HG03135 (cell line): ENCODE measurements at regions not wholly inside any gene's neighbourhood (a gene's known extent, or its start where the extent isn't known, plus 50 kb on each side); places are given as distances from the start of the nearest gene placed in this dataset.
"Not testable (repeated sequence)": the region's sequence is repeated elsewhere in the genome, so short reads cannot be mapped to it uniquely, and the experiment has no call there.

Experiments
- ATAC-seq: cut with Tn5 transposase; IDR thresholded peaks from one replicate; pipeline ENCODE4 v1.9.1; 2021; ENCODE audit warnings: mild to moderate bottlenecking, moderate library complexity; ENCODE audit not compliant: unreplicated experiment

DNA sequence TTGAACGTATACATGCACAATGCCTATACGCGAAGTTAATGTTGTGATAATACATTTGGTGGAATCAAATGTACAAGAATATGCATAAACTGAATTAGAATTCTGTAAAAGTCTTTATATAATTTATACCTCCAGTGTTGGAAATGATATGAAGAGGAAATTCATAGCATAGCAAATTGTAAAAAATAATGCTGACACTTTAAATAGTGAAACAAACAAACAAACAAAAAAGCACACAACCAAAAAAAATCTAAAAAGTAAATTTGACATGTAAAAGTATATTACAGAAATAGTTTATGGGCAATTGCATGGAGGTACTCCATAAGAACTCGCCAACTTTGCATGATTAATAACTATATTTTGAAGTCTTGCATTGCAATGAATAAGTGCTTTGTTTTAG lies 780.9 kb downstream of the TBC1D32 start:
- ATAC-seq = no peak

DNA sequence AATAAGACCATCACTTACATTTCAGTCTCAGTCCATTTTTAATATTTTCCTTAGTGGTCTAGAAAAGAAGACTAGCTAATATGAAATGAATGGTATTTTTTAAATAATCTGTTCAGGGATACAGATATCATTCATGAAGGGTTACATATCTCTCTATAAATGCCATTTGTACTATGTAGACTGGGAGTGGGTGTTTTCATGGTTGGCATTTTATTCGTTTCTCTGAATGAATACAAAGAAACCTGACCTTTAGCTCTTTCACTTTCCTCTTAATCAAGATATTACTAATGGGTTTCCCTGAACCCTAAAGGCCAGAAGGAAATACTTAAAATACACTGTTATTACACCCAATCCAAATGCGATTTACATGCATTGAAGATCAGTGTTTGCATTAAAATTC lies 788.9 kb downstream of the TBC1D32 start:
- no peak for ATAC-seq

DNA sequence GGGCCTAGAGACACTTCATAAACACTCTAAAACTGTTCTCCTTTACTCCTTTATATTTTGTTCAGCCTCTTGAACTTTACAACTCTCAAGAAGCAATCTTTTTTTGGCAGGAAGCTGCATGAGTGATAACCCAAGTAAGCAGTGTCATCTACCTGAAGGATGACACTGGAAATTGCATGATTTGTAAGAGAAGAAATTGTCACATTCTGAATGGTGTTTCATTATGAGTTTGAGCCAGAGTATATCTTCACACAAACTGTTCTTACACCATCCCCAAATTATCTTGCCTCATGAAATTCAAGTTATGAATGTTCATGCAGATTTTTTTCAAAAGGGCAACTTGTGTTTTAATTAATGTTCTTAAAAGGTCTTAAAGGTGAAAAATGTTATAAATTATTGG lies 799.3 kb downstream of the TBC1D32 start:
- no peak for ATAC-seq

DNA sequence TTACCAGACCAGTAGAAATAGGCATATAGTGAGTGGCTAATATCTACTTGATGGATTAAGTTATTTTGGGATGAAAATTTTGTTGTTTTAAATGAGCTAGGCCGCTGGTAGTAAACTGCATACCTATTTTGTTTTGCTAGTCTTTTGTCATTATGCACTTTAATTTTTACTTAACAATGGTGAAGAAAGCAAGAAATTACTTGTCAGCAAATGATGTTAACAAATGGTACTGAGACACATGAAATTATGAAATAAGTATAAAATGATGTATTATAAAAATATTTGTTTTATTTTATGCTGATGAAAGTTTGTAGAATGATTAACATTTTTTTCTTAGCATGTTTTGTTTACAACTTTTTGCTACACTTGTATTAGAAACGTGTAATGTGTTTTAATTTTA lies 807.7 kb downstream of the TBC1D32 start:
- no peak for ATAC-seq

DNA sequence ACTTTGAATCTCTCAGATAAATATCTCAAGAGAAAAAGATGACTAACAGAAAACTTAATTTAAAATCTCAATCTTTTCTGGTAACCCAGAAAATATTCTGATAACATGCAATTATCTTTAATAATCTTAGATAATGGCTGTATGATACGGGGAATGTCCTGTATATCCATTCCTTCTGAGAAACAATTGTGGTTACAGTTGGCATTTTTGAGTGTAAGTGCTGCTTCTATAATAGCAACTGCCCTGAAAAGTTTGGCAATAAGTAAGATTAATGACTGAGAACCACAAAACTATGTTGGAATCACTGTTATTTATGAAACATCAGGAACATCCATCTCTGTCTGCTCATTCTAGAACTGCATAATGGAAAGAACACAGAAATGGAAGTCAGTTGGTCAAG lies 819.7 kb downstream of the TBC1D32 start:
- ATAC-seq = no peak

DNA sequence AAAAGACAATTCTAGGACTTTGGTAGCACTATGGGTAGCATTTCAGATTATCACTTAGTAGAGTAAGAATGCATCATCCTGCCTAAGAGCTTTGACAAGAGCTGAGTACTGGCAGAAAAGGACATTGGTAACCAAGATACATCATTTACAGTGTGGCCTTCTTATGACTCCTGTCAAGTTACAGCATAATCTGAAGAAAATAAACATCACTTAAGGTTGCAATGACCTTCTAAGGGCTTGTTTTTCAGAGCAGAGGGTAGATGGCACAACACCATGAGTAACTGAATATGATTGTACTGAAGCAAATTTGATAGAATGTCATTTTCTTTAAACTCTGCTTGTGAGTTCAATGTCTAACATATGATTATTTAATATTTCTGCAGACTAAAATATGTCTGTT lies 822.6 kb downstream of the TBC1D32 start:
- no peak for ATAC-seq

DNA sequence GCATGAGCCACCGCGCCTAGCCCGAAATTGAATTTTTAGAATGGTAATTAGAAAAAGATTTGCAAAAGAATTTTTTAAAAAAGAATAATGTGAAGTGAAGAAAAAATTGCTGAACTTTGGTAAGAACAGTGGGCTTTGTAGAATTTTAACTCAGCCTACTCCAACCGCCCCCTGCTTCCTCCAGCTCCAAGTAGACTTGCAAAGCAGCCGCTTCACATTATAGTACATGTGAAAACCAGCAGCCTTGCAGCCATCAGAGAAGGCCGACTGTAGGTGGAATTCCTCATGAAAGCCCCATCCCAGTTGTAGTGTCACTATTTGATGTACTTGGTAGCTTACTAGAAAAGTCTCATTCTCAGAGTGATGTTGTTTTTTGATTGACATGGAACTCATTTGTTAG lies 835.6 kb downstream of the TBC1D32 start:
- ATAC-seq = no peak

DNA sequence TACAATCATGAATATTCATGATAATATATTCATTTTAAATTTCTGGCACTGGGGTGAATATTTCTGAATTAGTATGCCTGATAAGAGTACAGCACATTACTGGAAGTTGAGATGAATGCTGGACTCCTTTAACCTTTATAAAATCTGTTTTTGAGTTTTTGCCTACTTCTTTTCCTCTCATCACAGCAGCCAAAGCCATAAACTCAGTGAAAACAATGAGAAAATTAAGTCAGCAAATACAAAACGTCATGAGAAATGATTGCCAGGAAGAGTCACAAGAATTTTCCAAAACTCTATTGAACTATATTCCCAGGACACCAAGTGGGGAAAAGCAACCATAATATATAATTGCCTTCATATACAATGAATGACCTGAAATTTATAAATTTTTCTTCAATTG lies 837.6 kb downstream of the TBC1D32 start:
- ATAC-seq = no peak

DNA sequence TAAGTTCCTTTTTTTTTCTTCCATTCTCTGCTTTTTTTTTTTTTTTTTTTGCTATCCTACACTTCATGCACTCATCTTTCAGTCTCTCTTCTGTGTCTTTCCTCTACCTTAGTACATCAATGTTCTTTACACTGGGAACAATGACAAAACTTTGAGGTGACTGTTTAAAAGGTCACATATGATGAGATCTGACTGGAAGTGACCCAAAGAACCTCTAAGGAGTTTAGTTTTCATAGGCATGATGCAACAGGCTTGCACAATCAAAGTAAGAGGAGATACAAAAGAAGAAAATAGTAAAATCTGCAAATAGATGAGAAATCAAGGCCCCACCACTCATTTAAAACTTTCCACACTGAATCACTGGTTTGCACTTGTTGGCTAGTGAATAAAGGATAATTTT lies 840.8 kb downstream of the TBC1D32 start:
- ATAC-seq = no peak

DNA sequence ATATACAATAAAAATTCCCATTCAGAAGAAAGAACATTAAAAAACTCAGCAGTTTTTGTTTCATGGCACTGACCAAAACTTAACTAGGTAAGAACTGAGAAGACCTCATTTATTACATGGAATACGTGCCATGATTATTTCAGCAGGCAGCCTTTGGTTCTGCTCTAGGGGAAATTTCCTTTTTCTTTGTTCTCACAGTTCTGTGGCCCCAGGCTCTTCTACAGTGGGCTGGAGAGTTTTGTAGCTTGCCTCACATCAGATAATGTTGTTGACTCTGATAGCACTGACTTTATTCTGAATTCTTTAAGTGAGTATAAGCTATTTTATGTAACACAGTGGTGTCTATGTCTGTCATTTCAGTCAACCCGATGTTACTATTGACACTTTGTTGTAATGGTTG lies 844.3 kb downstream of the TBC1D32 start:
- no peak for ATAC-seq

DNA sequence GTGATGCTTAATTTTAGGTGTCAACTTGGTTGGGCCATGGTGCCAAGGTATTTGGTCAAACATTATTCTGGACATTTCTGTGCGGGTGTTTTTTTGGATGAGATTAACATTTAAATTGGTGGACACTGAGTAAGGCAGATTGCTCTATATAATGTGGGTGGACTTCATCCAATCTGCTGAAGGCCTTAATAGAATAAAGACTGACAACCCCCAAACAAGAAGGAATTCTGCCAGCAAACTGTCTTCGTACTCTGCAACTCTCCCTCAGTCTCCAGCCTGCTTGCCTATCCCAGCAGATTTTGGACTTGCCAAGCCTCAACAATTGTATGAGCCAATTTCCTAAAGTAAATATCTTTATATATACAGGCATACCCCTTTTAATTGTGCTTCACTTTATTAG lies 850.1 kb downstream of the TBC1D32 start:
- no peak for ATAC-seq

DNA sequence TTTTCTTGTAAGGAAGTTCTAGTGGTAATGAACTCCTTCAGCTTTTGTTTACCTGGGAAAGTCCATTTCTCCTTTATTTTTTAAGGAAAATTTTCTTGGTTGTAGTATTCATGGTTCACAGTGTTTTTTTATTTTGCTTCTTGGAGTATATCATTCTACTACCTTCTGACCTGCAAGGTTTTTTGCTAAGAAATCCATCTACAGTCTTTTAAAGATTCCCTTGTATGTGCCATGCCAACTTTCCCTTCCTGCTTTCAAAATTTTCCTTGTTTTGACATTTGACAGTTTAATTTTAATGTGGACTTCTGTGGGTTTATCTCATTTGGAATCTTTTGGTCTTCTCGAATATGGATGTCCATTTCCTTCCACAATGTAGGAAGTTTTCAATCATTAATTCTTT lies 855.6 kb downstream of the TBC1D32 start:
- no peak for ATAC-seq

DNA sequence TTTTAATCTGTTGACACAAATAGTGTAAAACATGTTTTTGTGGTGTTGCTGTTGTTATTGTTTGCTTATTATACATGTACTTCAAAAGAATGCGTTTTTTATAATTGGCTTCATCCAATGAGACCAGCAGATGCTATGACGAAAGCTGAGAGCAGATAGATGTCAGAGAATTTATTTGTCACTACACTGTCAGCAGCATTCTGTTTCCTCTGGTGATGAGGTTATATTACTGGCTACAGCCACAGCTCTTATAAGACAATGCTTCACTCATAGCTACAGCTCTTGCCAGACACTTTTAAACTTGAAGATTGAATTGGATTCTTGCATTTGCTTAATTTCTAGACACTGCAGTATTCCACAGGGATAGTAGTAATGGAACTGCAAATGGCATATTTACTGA lies 860.5 kb downstream of the TBC1D32 start:
- ATAC-seq = no peak

DNA sequence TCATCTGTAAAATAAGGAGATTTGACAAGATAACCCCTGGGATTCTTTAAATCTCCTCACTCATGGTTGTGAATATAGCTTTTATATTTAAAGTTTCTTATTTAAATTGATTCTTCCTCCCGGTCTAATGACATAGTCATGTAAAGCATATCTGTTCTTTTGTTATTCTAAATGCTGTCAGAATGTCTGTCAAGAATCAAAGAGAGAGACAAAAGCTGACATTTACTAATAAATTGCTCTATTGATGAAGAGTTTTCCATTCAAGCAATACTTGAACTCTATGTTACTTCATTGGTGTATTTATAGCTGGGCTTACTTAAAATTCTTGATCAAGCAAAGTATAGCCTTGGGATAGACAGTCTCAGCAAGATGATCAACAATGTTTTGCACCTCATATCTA lies 865.8 kb downstream of the TBC1D32 start:
- no peak for ATAC-seq

DNA sequence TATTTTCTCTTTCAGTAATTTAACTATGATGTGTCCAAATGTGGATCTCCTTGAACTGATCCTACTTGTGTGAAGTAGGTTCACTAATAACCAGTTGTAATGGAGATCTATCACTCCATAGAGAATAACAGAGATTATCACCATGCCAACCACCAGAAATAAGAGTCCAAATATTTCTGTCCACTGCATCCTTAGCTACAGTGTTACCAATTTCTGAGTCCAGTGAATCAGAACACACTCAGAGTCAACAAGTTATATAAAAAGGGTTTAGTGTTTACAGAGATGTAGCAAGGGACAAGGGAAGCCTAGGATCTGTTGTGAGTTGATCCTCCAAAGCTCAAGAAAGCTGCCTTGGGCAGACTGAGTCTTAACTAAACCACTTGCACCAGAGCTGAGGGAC lies 882.8 kb downstream of the TBC1D32 start:
- no peak for ATAC-seq

DNA sequence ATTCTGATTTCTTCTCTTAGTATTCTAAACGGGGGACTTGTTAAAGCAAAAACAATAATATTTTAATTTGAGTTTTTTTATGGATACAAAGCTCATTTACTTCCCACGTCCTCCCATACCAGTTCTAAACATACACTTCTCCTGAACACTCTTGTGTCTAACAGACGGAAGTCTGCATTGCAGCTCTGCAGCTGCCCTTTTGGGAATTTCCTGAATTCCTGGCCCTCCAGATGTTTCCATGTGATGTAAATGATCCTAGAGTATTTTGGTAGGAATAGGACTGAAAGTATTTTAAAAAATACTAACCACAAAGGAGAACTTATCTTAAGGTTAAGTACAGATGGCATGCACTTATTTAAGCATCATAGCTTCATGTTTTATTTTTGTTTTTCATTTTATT lies 886.7 kb downstream of the TBC1D32 start:
- ATAC-seq = no peak

DNA sequence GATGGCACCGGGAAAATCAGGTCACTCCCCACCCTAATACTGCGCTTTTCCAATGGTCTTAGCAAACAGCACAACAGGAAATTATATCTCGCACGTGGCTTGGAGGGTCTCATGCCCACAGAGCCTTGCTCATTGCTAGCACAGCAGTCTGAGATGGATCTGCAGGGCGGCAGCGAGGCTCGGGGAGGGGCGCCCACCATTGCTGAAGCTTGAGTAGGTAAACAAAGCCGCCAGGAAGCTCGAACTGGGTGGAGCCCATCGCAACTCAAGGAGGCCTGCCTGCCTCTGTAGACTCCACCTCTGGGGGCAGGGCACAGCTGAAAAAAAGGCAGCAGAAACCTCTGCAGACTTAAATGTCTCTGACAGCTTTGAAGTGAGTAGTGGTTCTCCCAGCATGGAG lies 901.4 kb downstream of the TBC1D32 start:
- not testable (repeated sequence) for ATAC-seq

DNA sequence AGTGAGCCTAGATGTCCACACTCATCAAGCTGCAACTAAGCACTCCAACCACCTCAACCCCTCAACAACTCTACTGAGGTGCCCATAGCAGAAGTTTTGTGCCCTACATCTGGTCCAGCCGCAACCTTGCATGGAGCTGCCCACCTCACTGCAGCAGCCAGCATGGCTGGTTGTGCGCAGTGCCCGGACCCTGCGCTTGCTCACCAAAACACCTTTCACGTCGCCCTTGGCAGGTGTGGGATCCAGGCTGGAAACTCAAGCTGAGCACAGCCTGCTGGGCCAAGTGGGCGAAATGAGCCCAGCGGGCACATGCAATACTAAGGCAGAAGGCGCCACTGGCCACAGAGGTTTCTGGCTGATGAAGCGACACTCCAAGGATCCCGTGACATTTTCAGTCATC lies 902.4 kb downstream of the TBC1D32 start:
- ATAC-seq = no peak

DNA sequence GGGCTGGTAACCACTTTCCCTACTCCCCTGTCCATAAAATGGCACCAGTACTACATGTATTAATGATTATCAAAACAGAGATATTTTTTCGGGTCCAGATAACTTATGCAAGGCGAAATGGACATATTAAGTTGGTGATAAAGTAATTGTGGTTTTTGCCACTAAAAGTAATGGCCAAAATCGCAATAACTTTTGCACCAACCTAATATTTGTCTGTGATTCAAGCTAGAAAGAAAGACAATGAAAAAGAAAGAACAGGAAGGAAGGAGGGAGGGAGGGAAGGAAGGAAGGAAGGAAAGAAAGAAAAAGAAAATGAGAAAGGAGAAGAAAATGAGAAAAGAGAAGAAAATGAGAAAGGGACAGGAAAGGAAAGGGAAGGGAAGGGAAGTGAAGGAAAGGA lies 922.9 kb downstream of the TBC1D32 start:
- no peak for ATAC-seq

DNA sequence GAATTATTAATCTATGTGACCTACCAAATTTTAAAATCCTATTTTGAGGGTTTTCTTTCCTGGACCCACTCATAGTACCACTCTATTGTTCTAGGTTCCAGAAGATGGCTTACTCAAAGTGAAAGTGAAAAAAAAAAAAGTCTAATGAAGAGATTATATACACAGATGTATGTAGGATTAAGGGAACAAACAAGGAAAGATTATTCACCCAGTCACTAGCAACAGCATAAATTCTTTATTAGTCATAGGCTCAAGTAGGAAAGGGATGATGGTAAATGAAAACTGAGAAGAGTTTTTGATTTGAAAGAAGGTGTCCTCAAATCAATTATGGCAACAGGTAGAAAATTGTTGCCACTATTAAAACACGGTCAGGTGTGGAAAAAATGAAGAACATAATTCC lies 923.7 kb downstream of the TBC1D32 start:
- no peak for ATAC-seq

DNA sequence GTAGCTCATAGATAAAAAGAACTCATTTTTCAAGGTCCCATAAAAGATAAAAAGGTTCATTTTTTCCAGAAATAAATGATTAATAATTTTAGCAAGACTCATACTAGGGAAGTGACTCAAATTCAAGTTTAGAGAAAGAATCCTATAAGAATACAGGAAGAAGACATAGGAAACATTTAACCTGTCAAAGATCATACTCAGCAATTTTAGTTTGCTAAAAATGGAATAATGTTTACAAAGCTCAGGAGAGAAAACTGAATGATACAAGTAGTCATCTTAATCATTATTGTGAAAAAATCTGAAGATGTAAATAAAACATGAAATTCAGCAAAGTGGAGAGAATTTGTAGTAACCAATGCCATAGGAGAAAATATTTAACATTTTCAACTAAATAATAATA lies 926.6 kb downstream of the TBC1D32 start:
- ATAC-seq = no peak

DNA sequence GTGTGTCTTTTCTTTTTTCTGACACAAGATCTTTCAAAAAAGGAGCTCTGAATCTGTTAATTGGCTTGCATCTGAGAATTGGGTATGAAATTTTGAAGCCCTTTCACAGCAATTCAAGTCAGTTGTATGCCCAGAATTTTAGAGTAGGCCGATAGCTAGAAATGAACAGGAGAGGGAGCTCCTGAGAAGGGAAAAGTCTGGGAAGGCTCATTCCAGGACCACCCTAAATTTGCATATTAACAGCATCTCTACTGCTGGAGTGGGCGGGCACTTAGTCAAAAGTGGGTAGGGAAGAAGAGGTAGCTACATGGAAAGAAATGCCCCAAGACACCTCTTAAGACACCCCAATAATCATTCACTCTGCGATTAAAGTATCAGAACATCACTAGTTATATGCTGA lies 928.3 kb downstream of the TBC1D32 start:
- no peak for ATAC-seq

DNA sequence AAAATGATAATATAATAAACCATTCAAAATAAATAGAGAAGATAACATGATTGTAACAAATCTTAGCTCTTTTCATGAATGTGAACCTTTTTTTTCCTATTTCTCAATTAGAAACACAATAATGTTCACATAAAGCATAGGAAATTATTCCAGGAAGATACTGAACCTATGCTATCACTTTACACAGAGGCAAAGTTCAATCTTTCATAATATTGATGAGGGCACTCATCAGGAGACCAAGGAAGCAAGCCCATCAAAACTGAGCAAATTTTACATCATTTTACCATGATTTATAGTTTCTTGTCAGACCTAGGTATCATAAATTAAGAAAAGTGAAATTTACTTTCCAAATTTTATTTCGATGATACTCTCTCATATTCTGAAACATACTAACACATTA lies 938.5 kb downstream of the TBC1D32 start:
- no peak for ATAC-seq

DNA sequence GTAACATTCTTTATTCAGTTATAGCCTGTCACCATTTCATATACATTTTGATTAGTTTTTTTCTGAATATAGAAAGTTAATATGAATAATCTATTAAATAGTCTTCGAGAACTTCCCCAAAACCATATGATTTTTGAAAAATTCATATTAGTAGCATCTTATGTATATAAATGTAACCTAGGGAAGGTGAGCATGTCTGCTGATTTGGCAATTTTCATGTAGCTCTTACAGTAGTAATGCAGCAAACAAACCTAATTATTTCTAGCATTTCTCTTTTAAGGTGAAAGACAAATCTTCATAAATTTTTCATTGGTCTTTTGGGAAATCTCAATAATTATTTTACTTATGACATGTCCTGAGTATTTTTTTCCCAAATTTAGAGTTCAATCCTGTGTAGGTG lies 939.0 kb downstream of the TBC1D32 start:
- ATAC-seq = no peak
